GF-D8 (cell line): ENCODE measurements at regions not wholly inside any gene's neighbourhood (a gene's known extent, or its start where the extent isn't known, plus 50 kb on each side); places are given as distances from the start of the nearest gene placed in this dataset.

Source experiments
- DNase-seq: peaks from one replicate; lab custom pipeline; 2025; lab: John Stamatoyannopoulos, UW

DNA sequence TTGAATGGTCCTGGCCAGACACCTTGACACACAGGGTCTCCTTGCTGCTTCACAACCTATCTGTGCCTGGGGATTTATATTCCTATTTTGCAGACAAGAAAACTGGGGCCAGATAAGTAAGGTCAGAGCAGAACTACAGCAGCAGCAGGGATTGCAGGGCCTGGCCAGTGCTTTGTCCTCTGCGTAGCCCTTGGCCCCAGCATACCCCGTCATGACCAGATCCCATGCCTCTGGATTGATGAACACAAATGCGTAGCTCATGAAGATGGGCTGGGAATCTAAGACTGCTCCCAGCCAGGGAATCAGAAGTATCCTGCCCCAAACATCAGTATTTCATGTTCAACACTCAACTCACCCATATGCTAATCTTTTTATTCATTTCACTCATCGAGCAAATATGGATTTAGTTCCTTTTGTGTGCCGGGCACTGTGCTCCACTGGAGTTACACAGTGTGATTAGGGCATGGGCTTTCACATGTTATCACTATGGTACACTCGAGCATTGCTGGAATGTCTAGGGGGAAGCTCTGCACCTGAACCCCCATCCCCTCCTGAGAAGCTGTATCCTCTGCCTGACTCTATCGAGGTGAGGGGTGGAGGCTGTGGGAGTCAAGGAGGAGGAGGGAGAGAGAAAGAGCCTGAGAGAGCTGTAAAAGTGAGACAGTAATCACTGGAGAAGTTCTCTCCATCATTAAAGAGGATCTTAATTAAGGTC is 143.3 kb downstream of the CYP26B1 start:
- no peak for DNase-seq

DNA sequence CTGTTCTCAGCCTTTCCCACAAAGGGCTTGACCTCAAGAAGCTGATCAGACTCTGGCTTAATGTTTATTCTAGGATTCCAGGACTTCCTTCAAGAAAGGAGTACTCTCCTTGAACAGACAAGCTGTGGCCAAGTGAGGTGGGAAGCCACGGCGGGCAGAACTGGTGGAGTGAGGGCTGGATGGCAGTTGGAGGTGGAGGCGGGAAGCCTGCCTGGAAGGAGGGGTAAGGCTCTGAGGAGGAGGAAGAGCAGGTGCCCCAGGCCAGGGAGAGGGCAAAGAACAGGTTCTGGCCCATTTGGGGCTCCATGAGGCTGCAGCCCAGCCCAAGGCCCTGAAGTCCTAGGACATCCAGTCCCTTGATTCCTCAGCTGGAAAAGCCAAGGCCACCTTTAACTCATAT is 143.9 kb downstream of the CYP26B1 start:
- DNase-seq, result no peak

DNA sequence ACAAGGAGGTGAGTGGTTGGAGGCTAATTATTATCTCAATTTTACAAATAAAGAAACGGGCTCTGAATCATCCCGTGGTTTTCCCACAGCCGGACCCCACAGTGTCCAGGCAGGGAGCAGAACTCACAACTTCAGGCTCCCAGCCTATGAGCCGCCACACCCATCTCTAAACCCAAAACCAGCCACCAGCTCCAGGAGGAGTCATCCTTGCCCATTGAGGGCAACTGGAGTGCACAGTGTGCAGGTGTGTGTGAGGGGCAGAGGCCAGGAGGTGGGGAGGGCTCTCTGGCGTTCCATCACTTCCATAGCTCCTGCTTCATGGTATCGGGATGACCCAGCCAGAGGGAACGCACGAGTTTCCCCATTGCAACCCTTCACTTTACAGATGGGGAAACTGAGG is 144.5 kb downstream of the CYP26B1 start:
- DNase-seq, result no peak

DNA sequence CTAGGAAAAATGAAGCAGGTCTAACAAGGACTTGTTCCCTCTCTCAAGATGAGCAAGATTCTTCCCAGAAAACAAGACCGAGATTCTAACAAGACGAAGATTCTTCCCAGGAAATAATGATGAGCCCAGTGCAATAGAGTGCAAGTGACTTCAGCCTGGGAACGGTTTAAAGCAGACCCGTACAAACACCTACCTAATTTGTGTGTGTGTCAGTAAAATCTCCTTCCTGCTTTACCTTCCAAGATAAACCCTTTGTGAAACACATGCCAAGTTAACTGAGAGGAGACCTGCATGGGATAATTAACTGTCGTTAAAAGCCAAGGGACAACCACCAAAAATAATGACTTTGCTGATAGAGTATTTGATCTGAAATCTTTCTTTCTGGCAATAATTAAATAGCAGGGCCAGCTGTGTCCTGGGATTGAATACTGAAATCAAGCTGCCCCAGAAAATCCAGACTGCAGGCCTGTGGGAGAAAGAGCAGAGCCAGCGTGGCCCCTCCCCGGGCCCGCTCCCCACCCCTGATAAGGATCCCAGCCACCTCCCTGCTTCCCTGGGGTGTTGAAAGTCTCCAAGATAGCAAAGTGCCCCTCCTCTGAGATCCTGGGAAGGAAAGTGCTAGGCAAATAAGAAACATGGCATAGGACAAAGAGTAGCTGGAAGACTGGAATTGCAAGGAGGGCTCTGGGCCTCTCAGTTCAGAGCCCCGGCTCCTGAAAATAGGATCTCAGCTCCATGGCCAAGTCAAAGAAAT is 145.5 kb downstream of the CYP26B1 start:
- no peak for DNase-seq

DNA sequence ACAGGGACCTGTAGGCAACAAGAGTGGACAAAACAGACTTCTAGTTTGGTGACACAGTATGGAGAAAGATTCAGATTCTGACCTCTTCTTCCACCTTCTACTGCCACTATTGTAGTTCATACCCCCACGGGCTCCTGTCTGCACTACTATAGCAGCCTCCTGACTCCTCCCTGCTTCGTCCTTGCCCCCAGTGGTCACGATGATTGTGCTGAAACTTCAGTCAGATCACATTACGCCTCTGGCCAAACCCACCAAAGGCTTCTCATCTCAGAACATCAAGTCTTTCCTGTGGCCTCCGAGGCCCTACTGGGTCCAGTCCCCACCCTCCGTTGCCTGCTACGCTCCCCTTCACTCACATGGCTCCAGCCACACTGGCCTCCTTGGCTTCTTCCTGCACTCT is 147.6 kb downstream of the CYP26B1 start:
- DNase-seq, result no peak

DNA sequence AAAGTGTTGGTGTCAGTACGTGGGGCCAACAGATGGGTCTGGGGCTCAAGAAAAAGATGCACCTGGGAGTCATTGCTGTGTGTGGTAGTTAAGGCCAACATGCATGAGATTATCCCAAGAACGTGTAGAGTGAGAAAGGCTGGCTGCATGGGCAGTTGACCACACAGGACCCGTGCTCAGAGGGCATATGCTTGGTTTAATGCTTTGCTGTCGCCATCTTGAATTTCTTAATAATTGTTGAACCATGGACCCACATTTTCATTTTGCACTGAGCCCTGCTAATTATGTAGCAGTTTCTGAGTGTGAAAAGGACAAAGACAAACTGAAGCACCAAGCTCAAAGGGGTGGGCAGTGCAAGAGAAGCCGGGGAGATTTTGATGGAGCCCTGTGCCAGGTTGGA is 148.1 kb downstream of the CYP26B1 start:
- no peak for DNase-seq

DNA sequence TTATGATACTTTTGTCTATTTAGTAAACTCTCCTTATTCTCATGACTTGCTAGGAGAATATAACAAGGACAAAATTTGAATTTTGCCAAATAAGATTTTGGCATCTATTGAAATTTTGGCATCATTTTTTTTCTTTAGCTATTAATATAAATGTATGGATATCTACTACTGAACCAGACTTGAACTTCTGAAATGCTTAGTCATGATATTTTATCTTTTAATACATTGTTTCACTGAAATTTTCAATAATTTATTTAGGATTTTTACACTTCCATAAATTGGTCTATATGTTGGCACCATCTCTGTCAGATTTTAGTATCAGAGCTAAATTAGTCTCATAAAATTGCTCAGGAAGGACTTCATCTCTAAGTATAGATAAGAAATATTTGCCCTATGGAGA is 149.8 kb downstream of the CYP26B1 start:
- DNase-seq, result no peak

DNA sequence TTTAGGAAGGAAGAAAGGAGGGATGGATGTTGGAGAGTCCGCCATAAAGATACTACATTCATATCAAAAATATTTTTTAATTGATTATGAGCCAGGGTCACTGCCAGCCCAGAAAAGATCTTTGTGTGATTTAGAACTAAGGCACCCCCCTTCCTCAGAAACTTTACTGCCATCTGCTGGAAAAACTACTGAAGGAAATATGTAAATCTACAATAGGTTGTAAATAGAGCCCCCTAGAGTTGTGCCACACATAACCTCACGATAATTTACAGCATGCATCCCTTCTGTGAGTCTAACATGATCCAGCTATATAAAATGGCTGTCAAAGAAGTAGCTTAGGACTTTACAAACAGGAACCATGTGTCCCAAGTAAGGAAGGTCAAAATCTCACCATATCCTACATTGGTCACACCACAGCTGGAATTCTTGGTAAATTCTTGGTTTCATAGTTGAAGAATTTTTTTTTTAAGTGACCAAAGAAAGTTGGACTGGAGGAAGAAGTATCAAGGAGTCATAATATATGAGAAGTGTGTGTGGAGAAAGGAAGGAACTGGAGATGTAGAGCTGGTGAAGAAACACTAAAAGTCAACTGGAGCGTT is 152.5 kb downstream of the CYP26B1 start:
- no peak for DNase-seq

DNA sequence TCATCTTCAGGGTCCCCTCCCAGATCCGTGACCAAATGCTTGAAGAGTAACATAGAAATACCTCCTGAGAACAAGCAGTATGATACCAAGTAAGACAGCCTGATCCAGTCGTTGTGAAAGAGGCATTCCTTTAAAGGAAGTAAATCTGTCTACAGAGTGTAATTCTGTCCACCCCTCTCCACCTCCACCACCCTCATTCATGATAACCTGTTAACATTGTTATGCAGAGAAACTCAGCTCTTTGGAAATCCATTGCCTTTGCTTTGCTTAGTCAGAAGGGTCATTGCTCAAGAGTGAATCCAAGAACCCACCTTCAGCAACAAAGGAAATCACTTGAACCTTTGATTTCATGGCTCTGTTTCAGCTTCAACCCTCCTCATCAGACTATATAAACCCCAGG is 155.6 kb downstream of the CYP26B1 start:
- DNase-seq, result no peak

DNA sequence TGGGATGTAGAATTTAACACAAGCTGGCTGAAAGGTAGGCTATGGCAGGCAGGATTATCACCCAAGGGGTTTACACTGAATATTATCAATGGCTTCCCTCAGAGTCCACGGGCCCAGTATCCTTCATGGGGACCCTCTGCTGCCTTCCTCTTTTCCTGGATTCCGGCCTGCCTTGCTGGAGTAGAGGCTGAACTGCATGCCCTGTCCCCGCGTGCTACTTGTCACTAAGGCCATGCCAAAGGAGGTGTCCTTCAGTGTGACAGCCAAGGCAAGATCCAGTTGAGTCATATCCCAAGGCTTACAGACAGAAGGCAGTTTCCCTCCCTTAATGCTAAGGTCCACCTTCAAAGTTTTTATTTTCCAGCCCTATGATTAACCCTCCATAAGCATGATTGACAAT is 156.3 kb downstream of the CYP26B1 start:
- DNase-seq, result no peak

DNA sequence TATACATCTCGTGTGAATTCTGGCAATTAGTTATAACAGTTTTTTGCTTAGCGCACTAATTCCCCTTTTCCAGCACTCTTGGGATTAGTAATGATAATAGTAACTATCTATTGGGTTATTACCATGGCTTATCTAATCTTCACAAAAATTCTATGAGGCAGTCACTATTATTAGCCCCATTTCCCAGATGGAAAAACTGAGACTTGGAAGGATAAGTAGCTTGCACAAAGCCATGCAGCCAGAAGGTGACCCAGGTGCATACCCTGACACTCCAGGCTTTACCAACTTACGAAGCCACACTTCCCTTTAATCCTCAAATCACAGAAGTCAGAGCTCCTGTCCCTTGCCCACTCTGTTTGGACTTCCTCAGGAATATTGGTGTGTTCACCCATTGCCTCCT is 156.8 kb downstream of the CYP26B1 start:
- no peak for DNase-seq

DNA sequence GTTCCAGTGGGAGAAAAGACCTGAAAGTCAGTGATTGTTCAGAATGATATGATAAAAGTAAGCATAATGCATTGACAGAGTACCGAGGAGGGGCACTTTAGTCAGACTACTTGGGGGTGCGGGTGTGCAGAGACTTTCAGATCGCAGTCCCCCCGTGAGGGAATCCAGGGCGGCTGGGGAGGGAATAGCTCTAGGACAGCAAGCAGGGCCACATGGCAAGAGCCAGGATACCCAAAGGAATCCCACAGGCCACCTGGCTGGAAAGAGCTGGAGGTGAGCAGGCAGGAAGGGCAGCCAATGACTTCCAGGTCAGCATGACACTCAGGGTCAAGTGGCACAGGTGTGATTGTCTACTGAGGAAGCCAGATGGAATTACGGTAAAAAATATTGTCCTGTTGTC is 157.5 kb downstream of the CYP26B1 start:
- no peak for DNase-seq

DNA sequence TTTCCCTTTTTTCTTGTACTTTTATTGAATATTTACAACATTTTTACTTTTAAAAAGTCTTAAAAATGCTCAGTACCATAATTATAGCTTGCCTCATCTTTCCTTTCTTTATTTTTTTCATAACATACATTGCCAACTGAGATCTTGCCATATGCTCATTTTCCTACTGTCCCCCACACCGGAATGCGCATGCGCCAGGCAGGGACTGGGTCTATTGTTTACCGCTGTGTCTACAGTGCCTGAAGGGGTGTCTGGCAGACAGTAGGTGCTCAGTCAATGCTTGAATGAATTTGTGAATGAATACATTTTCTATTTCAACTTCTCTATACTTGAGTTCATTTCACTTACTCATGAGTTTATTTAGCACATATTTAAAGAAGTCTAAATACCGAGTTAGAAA is 158.0 kb downstream of the CYP26B1 start:
- no peak for DNase-seq

DNA sequence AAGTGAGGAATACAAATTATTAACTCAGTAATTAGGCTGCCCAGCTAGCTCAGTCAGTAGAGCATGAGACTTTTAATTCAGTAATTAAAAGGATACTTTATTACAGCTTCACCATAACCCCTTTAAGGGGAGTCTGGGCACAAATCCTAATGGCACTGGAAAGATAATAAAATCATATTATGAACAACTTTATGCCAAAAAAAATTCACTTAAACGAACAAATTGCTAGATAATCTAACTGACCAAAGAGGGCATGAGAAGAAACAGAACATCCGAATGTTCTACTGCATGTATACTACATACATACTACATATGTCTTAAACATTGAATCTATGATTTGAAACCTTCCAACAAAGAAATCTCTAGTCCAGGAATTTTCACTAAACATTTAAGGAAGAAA is 159.5 kb downstream of the CYP26B1 start:
- no peak for DNase-seq

DNA sequence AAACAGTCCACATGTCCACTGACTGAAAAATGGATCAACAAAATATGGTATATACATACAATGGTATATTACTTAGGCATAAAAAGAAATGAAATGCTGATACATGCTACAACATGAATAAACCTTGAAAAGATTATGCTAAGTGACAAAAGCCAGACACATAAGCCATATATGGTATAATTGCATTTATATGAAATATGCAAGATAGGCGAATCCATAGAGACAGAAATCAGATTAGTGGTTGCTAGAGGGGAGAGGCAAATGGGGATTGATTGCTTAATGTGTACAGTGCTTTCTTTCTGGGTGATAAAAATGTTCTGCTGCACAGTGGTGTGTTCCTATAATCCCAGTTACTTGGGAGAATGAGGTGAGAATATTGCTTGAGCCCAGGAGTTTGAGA is 171.0 kb downstream of the CYP26B1 start:
- no peak for DNase-seq

DNA sequence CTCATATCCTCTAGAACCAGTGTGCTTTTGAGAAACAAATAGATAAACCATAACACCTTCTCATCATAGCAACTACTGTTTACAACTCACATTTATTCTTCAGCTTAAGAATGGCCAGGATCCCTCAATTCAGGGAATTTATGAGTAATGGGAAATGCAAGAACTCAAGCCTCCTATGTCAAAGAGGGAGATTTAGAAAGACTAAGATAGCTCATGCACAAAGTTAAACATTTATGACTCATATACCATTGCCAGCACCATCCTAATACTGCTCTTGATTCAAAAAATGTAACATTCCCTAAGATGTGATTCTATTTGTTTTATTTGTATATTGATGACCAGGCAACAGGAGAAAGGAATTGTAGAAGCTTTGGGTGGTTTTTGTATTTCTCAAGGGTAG is 172.8 kb downstream of the CYP26B1 start:
- DNase-seq, result no peak

DNA sequence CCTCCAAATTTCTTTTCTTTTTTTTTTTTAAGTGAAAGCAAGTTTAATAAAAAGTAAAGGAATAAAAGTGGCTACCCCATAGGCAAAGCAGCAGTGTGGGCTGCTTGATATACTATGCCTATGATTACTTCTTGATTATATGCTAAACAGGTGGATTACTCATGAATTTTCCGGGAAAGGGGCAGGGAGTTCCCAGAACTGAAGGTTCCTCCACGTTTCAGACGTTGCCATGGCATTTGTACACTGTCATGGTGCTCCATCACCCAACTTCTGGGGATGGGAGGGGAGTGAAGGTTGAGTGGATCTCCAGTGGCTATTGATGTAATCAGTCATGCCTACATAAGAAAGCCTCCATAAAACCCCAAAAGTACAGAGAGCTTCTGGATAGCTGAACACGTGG is 176.2 kb downstream of the CYP26B1 start:
- DNase-seq, result no peak

DNA sequence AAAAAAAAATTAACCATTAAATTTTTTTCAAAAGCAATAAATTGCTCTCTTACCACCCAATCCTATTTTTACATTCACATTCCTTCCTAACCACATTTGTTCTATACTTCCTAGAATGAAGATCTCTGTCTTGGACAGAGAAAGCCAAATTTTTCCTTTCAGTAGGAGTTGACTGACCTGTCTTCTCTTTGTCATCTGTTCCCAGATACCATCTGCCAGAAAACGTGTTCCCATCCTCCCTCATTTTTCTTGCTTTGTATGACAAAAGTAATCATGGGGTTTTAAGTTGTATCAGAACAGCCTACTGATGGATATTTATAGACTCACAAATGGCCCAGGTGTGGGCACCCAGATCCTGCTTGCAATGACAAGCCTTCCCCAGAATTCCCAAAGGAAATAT is 182.1 kb downstream of the CYP26B1 start:
- DNase-seq, result no peak

DNA sequence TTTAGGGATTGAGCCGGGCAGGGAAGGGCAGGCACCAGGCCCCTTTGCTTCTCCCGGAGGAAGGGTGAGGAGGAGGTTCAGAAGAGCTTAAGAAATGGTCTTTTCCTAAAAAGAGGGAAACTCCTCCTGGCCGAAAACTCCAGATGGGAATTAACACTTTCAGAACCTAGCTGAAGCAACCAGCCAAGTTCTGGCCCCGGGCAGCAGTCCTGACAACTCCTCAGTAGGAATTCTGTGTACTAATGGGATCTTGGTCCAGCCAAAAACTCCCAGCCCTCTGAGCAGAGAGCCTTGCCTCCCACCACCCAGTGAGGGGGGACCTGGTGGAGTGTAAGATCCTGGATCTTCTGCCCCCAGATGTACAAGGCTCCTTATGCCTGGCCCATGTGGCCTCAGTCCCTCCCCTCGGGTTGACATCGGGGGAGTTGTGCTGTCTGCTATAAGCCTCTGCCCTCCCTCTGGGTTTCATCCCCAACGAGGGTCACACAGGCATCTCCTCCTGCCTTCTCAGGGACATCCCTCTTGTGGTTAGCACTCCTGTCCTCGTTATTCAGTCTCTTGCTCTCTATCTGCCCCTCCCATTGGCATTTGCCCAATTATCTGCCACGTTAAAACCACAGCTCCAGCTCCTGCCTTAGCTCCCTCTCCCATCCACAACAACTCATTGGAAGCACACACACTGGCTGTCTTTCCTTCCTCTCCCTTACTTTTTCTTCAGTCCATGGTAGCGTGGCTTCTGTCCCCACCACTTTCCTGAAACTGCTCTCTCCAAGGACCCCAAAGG is 184.6 kb downstream of the CYP26B1 start:
- DNase-seq, result no peak

DNA sequence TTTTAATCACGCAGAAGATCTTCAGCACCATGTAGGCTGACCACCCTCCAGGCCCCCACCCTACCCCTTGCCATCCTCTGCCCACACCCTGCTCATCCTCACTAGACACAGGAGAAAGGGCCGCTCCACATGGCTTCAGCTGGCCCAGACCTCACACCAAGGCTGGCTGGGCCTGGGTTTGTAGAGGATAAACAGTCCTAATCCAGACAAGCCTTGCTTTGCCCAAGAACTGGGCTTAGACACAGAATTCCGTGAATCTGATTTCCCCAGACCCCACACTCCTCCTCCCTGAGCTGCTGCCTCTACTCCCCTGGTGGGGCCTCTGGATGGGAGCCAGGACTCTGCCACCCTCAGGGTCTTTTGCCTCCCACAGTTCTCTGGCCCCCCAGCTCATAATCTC is 185.3 kb downstream of the CYP26B1 start:
- no peak for DNase-seq

DNA sequence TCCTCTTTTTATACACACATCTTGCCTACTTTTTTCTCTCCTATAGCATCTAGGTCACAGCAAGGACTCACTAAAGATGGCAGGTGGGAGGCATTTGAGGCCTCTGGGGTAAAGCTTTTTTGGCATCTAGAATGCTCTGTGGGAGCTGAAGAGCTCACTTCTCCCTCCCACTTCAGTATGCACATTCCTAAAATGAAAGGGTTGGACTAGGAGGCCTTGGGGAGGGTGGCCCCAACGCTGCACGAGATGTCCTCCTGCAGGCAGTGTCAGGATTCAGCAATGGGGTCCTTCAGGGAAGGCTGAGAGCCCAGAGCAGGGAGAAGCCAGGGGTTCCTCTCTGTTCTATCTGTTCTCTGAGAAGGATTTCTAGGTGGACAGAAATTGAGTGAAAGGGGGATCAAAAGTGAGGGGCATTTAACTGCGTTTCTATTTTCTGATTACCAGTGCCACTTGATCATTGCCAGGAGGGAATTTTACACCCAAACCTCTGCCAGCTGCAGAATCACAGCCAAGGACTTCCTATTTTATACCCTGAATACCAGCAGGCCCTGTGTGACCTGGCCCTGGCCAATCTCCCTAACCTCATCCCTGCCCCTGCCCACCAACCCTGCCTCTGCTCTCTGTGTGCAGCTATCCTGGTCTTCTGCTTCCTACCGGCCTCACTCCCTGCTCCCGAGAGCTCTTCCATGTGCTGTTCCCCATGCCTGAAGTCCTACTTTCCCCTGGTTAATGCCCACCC is 186.2 kb downstream of the CYP26B1 start:
- no peak for DNase-seq

DNA sequence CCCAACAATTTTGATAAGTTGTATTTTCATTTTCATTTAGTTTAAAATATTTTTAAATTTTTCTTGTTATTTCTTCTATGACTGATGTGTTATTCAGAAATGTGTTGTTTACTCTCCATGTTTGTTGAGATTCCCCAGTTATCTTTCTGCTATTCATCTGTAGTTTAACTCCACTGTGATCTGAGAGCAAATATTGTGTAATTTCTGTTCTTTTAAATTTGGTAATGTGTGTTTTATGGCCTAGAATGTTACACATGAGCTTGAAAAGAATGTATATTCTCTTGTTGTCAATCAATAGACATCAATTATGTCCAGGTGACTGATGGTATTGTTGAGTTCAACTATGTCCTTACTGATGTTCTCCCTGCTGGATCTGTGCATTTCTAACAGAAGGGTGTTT is 188.2 kb downstream of the CYP26B1 start:
- DNase-seq, result no peak
